HG03520 (cell line): ENCODE measurements at regions not wholly inside any gene's neighbourhood (a gene's known extent, or its start where the extent isn't known, plus 50 kb on each side); places are given as distances from the start of the nearest gene placed in this dataset.
A peak's percentile ranks its signal among the peaks of the same experiment; 100 is the strongest.

Source experiments
- ATAC-seq: cut with Tn5 transposase; IDR thresholded peaks from one replicate; pipeline ENCODE4 v1.9.1; 2021; ENCODE audit warnings: mild to moderate bottlenecking, moderate library complexity; ENCODE audit not compliant: unreplicated experiment

DNA sequence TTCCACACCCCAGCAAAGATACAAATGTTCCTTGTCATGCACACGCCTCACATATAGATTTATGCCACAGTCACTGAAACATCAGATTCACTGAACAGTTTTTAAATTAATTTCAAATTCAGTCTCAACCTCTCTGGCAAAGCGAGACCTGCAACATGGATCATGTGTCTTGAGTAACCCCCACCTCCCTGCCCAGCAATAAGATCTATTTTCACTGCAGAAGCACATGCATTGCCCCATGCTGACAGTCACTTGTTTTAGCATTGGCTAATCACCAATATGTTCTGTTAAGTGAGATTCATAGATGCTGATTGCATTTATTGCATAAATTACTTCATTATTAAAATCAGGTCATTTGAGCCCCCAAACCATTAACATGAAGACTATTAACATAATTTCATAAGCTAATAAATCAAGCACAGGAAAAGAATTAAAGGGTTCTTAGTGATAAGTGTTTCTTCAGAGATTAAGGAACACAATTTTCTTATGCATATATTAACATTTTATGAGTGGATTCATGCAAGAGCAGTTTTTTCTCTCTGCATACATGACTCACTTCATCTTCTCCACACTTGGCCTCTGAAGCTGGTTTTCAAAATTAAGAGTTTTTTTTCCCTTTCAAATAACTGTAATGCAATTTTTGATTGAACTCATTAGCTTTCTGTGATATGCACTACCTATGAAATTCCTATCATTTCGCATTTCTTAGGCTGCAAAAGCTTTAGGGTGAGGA lies 173.2 kb upstream of the SOX4 start:
- ATAC-seq, result no peak

DNA sequence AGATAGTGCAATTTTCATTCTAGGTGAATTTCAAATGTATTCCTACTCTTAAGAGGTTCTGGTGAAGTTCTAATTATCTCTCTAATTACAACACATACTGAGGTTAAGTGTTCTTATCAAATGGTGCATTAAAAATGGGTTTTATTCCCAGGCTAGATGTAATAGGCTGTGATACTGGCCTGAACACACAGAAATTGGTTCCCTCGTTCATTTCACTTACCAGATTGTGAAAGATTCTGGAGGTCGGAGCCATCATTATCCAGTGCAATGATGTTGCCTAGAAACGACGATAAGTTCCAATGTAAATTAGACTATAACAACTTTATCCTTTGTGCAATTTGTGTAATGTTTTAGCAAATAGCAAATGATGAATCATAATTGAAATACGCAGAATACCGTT lies 172.6 kb upstream of the SOX4 start:
- no peak for ATAC-seq

DNA sequence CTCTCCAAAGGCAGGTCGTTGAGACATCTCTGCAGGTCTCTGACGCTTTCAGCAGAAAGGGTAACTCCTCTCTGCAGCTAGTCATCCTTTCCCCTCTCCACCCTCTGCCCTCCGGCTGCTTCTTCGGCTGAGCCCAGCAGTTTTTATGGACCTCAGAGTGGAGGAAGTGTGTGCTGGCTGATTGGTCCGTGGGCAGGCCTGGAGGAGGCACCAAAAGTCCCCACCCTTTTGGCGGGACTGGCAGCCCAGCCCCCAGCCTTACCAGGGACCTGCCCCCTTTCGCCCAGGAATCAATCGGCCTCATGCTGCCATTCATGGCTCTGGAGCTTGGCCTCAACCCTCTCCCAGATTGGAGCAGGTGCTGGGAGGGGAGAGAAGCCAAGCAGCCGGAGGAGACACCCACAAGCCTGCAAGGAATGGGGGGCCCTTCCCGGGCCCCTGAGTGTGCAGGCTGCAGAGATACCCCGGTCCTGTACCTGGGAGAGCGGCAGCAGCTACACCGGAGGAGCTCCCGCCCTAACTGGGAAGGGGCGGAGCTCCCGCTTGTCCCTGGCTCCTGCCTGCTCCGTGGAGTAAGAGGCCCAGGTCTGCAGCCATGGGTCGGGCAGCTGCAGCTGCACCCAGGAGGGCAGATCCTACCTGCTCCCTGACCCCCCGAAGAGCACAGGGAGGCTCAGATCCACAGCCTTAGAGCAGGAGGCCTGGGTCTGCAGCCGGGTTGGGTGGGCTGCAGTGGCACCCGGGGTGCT lies 170.3 kb upstream of the SOX4 start:
- no peak for ATAC-seq

DNA sequence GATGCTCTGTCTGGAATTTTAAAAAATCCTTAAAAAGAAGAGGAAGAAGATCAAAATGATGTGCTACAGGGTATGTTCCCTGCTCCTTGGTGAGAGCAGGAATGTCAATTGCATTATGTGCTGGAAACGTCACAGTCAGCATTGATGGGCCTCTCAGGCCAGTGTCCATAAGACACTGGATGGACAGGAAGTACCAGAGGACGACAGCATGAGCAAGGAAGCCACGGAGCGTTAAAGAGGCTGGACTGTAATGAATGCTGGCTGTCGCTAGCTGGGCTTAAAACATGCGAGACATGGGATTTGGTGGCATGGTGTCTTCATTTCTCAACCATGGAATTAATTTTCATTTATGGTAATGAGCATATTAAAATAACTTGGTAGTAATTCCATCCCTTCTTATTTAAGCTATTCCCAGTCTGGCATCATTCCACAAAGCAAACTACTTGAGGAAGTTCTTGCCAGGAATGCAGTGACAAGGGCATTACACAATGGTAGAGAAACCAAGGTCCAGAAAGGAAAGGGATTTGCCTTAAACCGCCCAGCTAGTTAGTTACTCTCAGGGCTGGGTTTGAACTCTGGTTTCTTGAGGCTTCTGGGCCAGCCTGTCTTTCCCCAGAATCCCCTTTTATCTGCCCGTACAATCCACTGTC lies 166.6 kb upstream of the SOX4 start:
- no peak for ATAC-seq

DNA sequence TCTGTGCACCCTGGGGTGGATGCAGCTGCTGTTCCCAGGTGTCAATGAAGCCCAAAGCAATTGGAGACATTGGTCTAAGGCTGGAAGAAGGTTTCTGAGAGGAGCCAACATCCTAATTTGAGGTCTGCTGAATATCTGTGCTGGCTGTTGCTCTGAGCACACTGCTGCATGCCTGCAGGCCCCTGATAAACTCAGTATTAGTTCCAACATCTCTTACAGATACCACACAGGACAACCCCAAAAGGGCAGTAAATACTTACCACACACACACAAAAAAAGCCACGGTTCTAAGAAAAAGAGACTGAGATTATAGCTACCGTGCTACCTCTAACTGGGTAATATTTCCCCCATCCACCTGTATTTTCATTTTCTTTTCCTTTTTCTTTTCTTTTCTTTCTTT lies 164.3 kb upstream of the SOX4 start:
- no peak for ATAC-seq

DNA sequence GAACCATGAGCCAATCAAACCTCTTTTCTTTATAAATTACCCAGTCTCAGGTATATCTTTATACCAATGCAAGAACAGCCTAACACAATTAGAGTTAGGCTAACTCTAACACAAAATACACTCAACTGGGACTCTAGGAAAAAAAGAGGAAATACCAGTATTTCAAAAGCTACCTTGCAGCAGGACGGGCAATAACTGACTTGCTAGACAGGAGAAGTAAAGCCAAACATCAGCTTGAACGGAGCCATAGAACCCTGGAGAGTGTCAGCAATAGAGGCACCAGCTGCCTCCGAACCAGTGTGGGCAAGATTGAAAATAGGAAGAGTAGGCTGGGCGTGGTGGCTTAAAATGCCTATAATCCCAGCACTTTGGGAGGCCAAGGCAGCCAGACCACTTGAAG lies 162.0 kb upstream of the SOX4 start:
- no peak for ATAC-seq

DNA sequence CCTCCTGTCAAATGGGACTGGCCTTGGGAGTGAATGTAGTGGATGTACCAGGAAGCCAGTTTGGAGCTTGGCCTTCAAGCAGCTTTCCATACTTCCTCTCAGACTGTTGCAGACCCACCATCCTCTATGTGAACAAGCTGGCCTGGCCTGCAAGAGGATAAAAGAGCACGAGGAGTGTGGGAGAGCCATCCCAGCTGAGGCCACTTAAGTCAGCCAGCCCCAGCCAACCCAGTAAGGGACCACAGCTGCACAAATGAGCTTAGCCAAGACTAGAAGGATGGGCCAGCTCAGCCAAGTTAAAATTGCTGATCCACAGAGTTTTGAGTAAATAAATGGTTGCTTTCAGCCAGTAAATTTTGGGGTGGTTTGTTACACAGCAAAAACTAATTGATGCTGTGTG lies 156.9 kb upstream of the SOX4 start:
- no peak for ATAC-seq

DNA sequence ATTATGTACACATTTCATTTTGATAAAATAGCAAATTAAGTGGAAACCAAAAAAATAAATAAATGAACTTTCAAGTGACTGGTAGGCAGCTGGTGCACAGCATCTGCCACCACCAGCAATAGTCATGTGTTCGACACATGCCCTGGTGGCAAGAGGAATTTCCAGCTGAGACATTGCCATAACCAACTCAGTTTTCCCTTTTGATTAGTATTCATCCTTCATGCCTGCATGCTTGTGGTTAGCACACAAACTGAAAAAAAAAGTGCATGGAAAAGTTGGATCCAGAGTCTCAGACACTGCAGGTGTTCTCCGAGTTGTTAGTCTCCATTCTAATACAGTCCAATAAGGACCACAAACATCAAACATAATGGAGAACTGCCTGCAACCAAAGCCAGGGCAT lies 156.0 kb upstream of the SOX4 start:
- no peak for ATAC-seq

DNA sequence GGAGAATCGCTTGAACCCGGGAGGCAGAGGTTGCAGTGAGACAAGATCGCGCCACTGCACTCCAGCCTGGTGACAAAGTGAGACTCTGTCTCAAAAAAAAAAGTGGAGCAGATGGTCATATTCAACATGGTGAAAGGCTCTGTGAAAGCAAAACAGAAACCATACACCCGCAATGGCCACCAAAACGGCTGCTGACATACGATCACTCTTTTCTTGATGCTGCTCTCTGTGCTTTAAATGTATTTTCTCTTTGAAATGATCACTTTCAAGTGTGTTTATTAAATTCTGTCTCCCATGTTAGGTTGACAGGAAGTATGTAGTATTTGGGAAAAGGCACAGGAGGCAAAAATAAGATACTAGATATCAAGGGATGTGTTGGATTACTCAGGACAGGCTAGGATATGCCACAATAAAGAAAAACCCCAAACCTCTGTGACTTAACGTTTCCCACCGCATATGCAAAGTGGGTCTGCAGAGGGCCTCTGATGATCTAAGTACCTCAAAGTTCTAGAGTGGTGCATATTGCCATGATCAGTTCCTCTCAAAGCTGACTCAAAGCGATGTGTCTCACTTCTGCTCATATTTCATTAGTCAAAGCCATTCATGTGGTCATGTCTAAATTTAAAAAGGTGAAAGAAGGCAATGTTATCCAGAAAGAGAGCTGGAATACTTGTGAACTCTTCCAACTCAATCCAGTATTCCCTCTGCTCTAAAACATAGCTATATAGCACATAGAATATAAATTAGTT lies 155.1 kb upstream of the SOX4 start:
- peak; percentile 98 for ATAC-seq

DNA sequence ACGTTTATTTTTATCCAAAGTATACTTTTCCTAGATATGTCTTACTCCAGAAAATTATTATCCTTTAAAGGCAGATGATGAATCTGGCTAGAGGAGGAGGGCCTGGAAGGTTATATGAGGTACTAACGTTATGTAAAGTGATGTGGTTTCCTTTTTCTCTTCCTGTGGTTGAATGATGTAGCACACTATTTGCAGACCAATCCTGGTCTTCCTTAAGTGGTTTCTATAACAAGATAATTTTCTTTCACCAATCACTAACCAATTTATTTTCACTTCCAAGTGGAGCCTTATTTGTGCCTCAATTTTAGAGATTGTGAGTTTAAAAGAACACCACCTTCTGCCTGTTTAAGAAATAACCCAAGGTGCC lies 154.6 kb upstream of the SOX4 start:
- ATAC-seq, result peak; percentile 36

DNA sequence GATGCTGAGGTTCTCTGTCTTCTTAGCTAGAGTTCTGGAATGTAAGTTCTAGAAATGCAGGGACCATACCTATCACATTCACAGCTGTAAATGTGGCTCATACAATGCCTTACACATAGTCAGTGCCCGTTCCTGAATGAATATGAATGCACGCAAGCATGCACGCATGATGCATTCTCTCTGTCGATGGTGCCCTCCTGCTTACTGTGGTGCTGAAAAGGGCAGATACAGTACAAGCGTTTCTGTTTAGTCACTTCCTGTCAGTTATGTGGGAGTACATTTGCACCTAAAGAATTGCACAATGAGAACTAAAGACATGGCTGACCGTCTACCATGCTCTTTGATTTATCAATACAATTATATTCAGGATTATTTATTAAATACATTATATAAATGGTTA lies 152.2 kb upstream of the SOX4 start:
- no peak for ATAC-seq

DNA sequence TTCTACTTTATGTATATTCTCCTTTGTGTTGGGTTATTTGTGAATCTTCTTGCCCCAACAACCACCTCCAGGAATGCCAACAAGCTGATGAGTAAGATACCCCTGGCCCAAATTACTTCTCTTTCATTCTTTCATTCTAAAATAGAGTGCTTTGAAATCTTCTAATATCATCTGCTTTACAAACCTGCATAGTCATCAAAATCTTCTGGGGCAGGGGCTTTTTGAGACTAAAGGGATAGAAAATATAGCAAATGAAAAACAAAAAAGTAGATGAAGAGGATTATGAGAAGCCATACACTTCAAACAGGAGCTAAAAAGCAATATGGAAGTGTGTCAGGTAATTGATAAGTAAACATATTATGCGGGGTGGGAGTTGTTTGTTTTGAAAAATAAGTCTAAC lies 150.7 kb upstream of the SOX4 start:
- no peak for ATAC-seq

DNA sequence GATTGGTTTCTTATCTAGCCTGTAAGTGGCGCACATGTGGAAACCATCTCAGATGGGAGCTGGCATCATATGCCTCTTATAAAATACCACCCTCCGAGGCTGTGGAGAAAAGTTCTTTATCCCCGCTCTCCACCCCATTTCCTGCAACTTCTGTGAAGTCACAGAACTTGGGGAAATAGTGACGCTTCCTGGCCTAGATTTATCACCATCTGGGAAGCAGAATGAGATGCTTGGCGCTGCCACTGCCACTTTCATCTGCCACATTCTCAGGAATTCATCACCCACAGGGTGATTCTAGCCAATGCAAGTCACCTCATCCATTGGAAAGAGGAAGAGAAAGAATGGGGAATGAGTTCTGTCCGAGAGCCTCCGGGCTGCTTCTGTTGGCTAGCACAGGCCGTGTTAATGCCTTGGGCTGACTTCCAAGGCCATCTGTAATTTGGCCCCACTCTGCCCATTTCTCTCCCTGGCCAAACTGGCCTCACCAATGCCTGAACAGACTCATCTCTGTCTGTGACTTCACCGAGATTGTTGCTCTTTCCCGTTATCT lies 148.8 kb upstream of the SOX4 start:
- ATAC-seq, result no peak

DNA sequence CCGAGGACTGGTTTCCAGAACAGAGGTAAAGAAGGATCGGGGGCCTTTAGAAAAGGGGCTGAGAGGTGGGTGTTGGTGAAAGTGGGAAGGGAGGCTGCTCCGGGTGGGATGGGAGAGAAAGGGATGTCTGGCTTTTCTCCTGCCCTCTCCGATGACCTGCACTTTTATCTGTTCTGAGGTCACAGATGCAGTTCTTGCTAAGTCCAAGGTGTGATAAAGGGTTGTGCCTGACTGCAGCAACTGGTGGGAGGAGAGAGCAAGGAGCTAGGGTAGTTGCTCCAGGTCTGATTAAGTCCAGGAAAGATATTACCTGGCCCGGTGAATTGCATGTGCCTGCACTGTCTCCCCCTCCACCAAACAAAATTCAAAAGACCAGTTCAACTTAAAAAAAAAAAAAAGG lies 145.6 kb upstream of the SOX4 start:
- no peak for ATAC-seq

DNA sequence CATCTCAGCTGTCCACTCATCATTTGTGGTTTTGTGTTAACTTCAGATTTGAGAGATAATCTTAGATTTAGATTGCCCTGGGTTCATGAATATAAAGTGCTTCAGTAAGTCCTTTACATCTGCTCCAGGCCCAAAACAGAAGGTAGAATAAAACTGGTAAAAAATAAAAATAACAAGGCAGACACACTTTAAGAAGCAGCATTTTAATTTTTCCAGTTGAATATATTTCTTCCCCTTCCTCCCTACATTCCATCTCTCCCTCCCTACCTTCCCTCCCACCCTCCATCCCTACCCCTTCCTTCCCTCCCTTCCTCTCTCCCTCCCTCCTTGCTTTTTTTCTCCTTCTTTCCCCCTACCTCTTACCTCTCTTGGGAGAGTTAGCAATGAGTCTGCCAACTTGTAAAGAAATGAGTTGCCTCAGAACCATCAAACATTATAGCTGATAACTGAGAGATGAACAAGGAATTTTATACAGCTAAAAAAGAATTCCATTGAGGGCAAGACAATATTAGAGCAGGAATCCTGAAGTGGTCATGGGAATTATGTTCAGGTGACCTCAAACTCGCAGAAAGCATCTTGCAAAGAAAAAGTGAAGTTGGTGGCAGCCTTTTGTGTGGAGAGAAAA lies 145.0 kb upstream of the SOX4 start:
- no peak for ATAC-seq

DNA sequence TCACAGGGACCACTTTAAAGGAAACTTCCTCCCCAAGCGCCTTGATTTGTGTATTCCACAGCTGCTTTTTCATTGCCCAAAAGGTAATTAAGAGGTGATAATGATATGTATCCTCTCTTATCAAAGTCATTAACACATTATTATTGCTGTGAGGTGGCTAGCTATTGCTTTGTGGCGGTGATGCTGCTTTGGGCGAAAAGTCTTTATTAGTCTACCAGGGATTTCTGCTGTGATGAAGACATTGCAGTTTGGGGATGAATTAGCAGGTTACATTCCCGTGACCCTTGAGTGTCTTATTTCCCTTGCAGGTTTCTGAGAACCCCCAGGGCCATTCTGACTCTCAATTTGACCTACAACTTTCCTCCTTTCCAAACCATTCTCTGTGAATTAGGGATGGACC lies 143.4 kb upstream of the SOX4 start:
- no peak for ATAC-seq

DNA sequence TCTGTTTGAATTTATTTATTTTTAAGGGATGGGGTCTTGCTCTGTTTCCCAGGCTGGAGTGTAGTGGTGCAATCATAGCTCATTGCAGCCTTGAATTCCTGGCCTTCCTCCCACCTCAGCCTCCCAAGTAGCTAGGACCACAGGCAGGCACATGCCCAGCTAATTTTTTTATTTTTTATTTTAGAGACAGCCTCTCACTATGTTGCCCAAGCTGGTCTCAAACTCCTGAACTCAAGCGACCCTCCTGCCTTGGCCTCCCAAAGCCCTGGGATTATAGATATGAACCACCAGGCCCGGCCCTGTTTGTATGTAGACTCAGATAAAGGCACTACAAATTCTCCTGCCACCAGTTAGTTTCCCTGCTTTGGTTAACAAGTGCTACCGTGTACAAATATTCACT lies 142.9 kb upstream of the SOX4 start:
- ATAC-seq, result no peak

DNA sequence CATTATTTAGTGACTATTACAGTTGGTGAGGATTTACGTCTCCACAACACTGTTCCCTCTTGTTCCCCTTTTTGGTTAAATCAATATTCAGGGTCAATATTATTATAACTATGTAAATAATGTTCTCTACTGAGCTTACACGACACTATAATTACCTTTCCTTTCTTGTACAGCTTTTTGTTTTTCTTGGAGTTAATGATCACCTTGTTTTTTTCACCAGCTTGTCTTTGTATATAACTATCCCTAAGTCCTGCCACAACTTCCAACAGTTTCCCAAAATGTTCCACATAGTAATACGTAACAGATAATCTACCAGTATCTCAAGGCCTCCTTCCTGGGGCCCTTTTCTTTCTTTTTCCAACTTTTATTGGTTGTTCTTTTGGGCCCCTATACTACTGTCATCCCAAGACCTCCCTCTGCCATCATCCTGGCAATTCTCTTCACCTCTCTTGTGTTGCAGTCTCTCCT lies 142.0 kb upstream of the SOX4 start:
- no peak for ATAC-seq

DNA sequence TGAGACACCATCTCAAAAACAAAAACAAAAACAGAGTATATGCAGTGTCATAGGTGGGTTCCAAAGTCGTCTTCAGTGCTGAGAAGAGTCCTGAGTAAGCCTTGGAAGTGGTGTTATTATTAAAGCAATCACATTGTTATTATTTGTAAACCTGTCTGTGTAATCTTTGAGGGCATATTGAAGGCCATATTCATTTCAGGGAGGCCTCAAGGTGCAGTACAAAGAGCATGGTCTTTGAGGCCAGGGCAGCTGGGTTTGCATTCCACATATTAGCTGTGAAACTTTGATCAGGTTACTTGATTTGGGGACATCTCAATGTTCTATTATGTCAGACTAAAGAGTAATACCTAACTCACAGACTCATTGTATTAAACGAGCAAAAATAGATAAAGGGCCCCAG lies 139.3 kb upstream of the SOX4 start:
- no peak for ATAC-seq

DNA sequence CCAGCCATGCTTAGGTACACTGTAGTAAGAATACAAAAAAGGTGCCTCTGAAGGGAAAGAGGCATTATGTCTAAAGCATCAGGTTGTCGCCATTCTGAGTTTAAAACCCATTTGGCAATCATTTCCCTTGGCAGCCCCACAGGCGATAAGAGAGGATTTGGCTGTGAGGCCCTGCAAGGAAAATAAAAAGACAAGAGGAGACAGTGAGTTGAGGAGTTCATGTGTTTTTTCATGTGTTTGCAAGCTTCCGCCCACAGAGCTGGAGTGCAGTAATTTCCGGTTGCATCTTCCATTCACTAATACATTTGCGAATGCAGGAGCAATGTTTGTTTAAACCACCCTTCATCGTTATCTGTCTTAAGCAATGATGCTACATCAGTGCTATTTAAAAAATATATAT lies 138.5 kb upstream of the SOX4 start:
- ATAC-seq, result no peak

DNA sequence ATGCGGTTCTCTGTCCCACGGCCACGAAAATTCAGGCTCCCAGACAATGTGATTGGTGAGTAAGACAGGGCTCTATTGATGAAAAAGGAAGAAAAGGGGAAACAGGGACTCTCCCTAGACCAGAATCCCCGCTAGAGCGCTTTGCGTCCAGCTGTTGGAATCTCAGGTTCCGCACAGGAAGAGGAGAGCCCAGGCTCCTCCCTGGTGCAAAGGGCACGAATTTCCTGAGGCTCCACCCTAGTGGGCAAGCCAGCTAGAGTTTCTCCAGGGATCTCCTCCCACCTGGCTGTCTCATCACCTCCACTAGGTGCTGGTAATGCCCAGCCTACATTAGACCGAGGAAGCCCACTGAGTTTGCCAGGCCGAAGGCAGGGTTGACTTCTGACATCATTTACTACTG lies 135.9 kb upstream of the SOX4 start:
- ATAC-seq, result no peak
